ENCODE measurements at regions not wholly inside any gene's neighbourhood (a gene's known extent, or its start where the extent isn't known, plus 50 kb on each side); places are given as distances from the start of the nearest gene placed in this dataset.

- no peak for TF ChIP-seq CTCF (IDR thresholded peaks at IDR 0.05)
- no peak for TF ChIP-seq POLR2A (IDR thresholded peaks at IDR 0.05)
Observed at GRCh38 chr15:91703274-91703673, 150.2 kb upstream of the SLCO3A1 start.

All from testis (tissue), 2 donors.